ENCODE measurements at regions not wholly inside any gene's neighbourhood (a gene's known extent, or its start where the extent isn't known, plus 50 kb on each side); places are given as distances from the start of the nearest gene placed in this dataset.

GRCh38 chr12:90460681-90461080, 494.3 kb downstream of the CCER1 start:
- no peak overlapping the region for H3K4me2 ChIP-seq (ENCODE audit: low read depth, low read length)
- no peaks in the 10 kb centered on the region for H3K27me3 ChIP-seq (replicated peaks; ENCODE audit: insufficient read depth, low read length)
- H3K79me2 ChIP-seq (ENCODE audit: low read length), result no peaks in the 10 kb centered on the region
- H3K9me3 ChIP-seq (replicated peaks; ENCODE audit: insufficient read depth, low read length), result no peaks in the 10 kb centered on the region
- no peak overlapping the region for H3K27ac ChIP-seq (ENCODE audit: low read length)
- H3K4me1 ChIP-seq (ENCODE audit: low read length), result no peaks in the 10 kb centered on the region
- H3K36me3 ChIP-seq (replicated peaks; ENCODE audit: insufficient read depth, low read length), result no peaks in the 10 kb centered on the region
- DNase-seq, result no peak
- no peak overlapping the region for H3K9ac ChIP-seq (ENCODE audit: low read length)
- TF ChIP-seq EZH2phosphoT487 (IDR thresholded peaks at IDR 0.05; ENCODE audit: low read length), result no peak
- no peak for TF ChIP-seq CTCF (IDR thresholded peaks at IDR 0.05; ENCODE audit: low read length)
- no peak for TF ChIP-seq EZH2 (optimal IDR thresholded peaks at IDR 0.05; ENCODE audit: low read depth, low read length)
- no peak overlapping the region for H3K4me3 ChIP-seq (ENCODE audit: low read length)
- H4K20me1 ChIP-seq (ENCODE audit: insufficient read depth, low read length), result no peaks in the 10 kb centered on the region
- no peak overlapping the region for H2AFZ ChIP-seq (ENCODE audit: low read length)
- H3K9me2 ChIP-seq (replicated peaks; ENCODE audit: insufficient read depth, low read length), result no peaks in the 10 kb centered on the region
- H3F3A ChIP-seq (ENCODE audit: insufficient read depth, low read length), result no peaks in the 10 kb centered on the region

- no peaks in the 10 kb centered on the region for H3K4me1 ChIP-seq (ENCODE audit: low read length)
- H3K4me3 ChIP-seq (ENCODE audit: low read length), result no peak overlapping the region
- H4K20me1 ChIP-seq (ENCODE audit: insufficient read depth, low read length), result no peaks in the 10 kb centered on the region
- no peaks in the 10 kb centered on the region for H3K9me3 ChIP-seq (replicated peaks; ENCODE audit: insufficient read depth, low read length)
- H3K9me2 ChIP-seq (replicated peaks; ENCODE audit: insufficient read depth, low read length), result no peaks in the 10 kb centered on the region
- H3K9ac ChIP-seq (ENCODE audit: low read length), result no peak overlapping the region
- H3K27me3 ChIP-seq (replicated peaks; ENCODE audit: insufficient read depth, low read length), result no peaks in the 10 kb centered on the region
- H3F3A ChIP-seq (ENCODE audit: insufficient read depth, low read length), result no peaks in the 10 kb centered on the region
- no peak overlapping the region for H2AFZ ChIP-seq (ENCODE audit: low read length)
- no peaks in the 10 kb centered on the region for H3K36me3 ChIP-seq (replicated peaks; ENCODE audit: insufficient read depth, low read length)
- TF ChIP-seq EZH2 (optimal IDR thresholded peaks at IDR 0.05; ENCODE audit: low read depth, low read length), result no peak
- no peak for TF ChIP-seq EZH2phosphoT487 (IDR thresholded peaks at IDR 0.05; ENCODE audit: low read length)
- TF ChIP-seq CTCF (IDR thresholded peaks at IDR 0.05; ENCODE audit: low read length), result no peak
- no peaks in the 10 kb centered on the region for H3K79me2 ChIP-seq (ENCODE audit: low read length)
- no peak for DNase-seq
- no peak overlapping the region for H3K27ac ChIP-seq (ENCODE audit: low read length)
- no peak overlapping the region for H3K4me2 ChIP-seq (ENCODE audit: low read depth, low read length)
Measured at GRCh38 chr12:90456248-90456647, 498.7 kb downstream of the CCER1 start.

- Histone ChIP-seq H3K27ac (ENCODE audit: low read length) (no peak overlapping the region), H3K9ac (ENCODE audit: low read length) (no peak overlapping the region), H4K20me1 (ENCODE audit: insufficient read depth, low read length) (no peaks in the 10 kb centered on the region), H2AFZ (ENCODE audit: low read length) (no peak overlapping the region), H3F3A (ENCODE audit: insufficient read depth, low read length) (no peaks in the 10 kb centered on the region), H3K9me3 (replicated peaks; ENCODE audit: insufficient read depth, low read length) (no peaks in the 10 kb centered on the region), H3K4me2 (ENCODE audit: low read depth, low read length) (no peak overlapping the region), H3K4me1 (ENCODE audit: low read length) (no peaks in the 10 kb centered on the region), H3K27me3 (replicated peaks; ENCODE audit: insufficient read depth, low read length) (no peaks in the 10 kb centered on the region), H3K9me2 (replicated peaks; ENCODE audit: insufficient read depth, low read length) (no peaks in the 10 kb centered on the region), H3K79me2 (ENCODE audit: low read length) (no peaks in the 10 kb centered on the region), H3K36me3 (replicated peaks; ENCODE audit: insufficient read depth, low read length) (no peaks in the 10 kb centered on the region), H3K4me3 (ENCODE audit: low read length) (no peak overlapping the region)
- TF ChIP-seq EZH2 (optimal IDR thresholded peaks at IDR 0.05; ENCODE audit: low read depth, low read length) (no peak), CTCF (IDR thresholded peaks at IDR 0.05; ENCODE audit: low read length) (no peak), EZH2phosphoT487 (IDR thresholded peaks at IDR 0.05; ENCODE audit: low read length) (no peak)
- no peak for DNase-seq
Measured at GRCh38 chr12:90455756-90456155, 499.2 kb downstream of the CCER1 start.
